ENCODE measurements at regions not wholly inside any gene's neighbourhood (a gene's known extent, or its start where the extent isn't known, plus 50 kb on each side); places are given as distances from the start of the nearest gene placed in this dataset.

GRCh38 chr2:187075671-187076070, 226.7 kb upstream of the ZSWIM2 start:
- no peak overlapping the region for H3K9ac ChIP-seq (ENCODE audit: insufficient read depth in 1 of 2, low read depth in 2 of 2, low read length in 2 of 2)
- ATAC-seq (no peak), DNase-seq (ENCODE audit: extremely low read depth in 1 of 4, low spot score in 3 of 4) (no peak), FAIRE-seq (no peak)
- H3K27me3 ChIP-seq (ENCODE audit: control insufficient read depth in 2 of 2, insufficient read depth in 2 of 2, low read length in 2 of 2): no peaks in the 10 kb centered on the region
- ChIA-PET CTCF (ENCODE audit: low intra/inter-chr PET ratio) (no interaction called here), POLR2A (interaction anchor here (0.6 kb wide), 1 partner anchor 13 kb away, joined by 3 read pairs; no protein-coding TSS in a partner anchor)
- no peaks in the 10 kb centered on the region for H4K20me1 ChIP-seq (replicated peaks; ENCODE audit: control insufficient read depth, insufficient read depth, low read length)
- 47% methylated on average over 4 of the region's 4 CpGs for WGBS (ENCODE audit: insufficient coverage, low coverage, missing lambda C conversion rate)
- no peaks in the 10 kb centered on the region for H3K79me2 ChIP-seq (ENCODE audit: control insufficient read depth, insufficient read depth, low read length)
- no peak overlapping the region for H3K4me2 ChIP-seq (ENCODE audit: insufficient read depth, low read length)
- H3K4me1 ChIP-seq (replicated peaks in 1 of 2; ENCODE audit: control insufficient read depth in 2 of 2, insufficient read depth in 2 of 2, low read length in 2 of 2): no peaks in the 10 kb centered on the region; a peak in 1 of 5 replicates
- in situ Hi-C loops (cut with MboI) (no loop called here), intact Hi-C loops (cut with micrococcal nuclease) (no loop called here)
- H3K27ac ChIP-seq (ENCODE audit: extremely low read depth, low read depth, low read length): no peak overlapping the region
- H3K9me1 ChIP-seq (ENCODE audit: control insufficient read depth, insufficient read depth, low read length): no peaks in the 10 kb centered on the region
- H2AFZ ChIP-seq (ENCODE audit: low read depth, low read length): no peak overlapping the region
- no peaks in the 10 kb centered on the region for H3K9me3 ChIP-seq (replicated peaks; ENCODE audit: control insufficient read depth, insufficient read depth, low read depth, low read length)
- TF ChIP-seq ZNF143 (CRISPR knock-in tag; IDR thresholded peaks at IDR 0.05): no peak
- TF ChIP-seq PHF8 (IDR thresholded peaks at IDR 0.05; ENCODE audit: borderline replicate concordance, low read length): no peak
- no peak for TF ChIP-seq MTA3 (IDR thresholded peaks at IDR 0.05; ENCODE audit: borderline replicate concordance)
- TF ChIP-seq NCOA2 (IDR thresholded peaks at IDR 0.05; ENCODE audit: partially characterized antibody in 2 of 2): no peak
- no peak for TF ChIP-seq ZKSCAN3 (CRISPR knock-in tag; IDR thresholded peaks at IDR 0.05)
- TF ChIP-seq ESRRA (IDR thresholded peaks at IDR 0.05; ENCODE audit: borderline replicate concordance, low read depth): no peak
- TF ChIP-seq TCF7 (IDR thresholded peaks at IDR 0.05; ENCODE audit: borderline replicate concordance): no peak
- no peak for TF ChIP-seq NCOR1 (IDR thresholded peaks at IDR 0.05)
- no peak for TF ChIP-seq PCBP2 (IDR thresholded peaks at IDR 0.05; ENCODE audit: low read depth, low read length, poor library complexity, severe bottlenecking)
- no peak for TF ChIP-seq ZNF197 (CRISPR knock-in tag; IDR thresholded peaks at IDR 0.05; ENCODE audit: low read depth)
- TF ChIP-seq ZNF23 (CRISPR knock-in tag; IDR thresholded peaks at IDR 0.05): no peak
- no peak for TF ChIP-seq HDAC8 (tag; IDR thresholded peaks at IDR 0.05)
- TF ChIP-seq ZNF277 (CRISPR knock-in tag; IDR thresholded peaks at IDR 0.05; ENCODE audit: borderline replicate concordance): no peak
- TF ChIP-seq GATAD2B (IDR thresholded peaks at IDR 0.05; ENCODE audit: borderline replicate concordance): no peak
- TF ChIP-seq USF1 (CRISPR knock-in tag; IDR thresholded peaks at IDR 0.05): no peak
- no peak for TF ChIP-seq ZBTB8A (IDR thresholded peaks at IDR 0.05; ENCODE audit: partially characterized antibody)
- no peak for TF ChIP-seq ZNF512 (tag; IDR thresholded peaks at IDR 0.05)
- no peaks in the 10 kb centered on the region for H3K36me3 ChIP-seq (ENCODE audit: control insufficient read depth, insufficient read depth, low read length)
- no TSS peak for BruUV-seq (replicated peaks)
- no peak overlapping the region for H3K4me3 ChIP-seq

Data from K562 (cell line).